GM23338 (cell line): ENCODE measurements at regions not wholly inside any gene's neighbourhood (a gene's known extent, or its start where the extent isn't known, plus 50 kb on each side); places are given as distances from the start of the nearest gene placed in this dataset.

Experiments used
- ATAC-seq: fragments of 200-7000 bp; cut with Tn5 transposase; 3 replicates; pipeline ENCODE4 v1.9.1; 2020
- DNase-seq: peaks from one replicate; pipeline ENCODE4 v3.0.0-alpha.2; 2015; ENCODE audit warnings: low spot score
- H2AFZ ChIP-seq: fragments of 200-600 bp; sonication (generic); 2 replicates; pipeline ENCODE4 v1.8.0; 2016; ENCODE audit warnings: antibody characterized with exemption, mild to moderate bottlenecking, moderate library complexity
- H3F3A ChIP-seq: fragments of 200-600 bp; sonication (generic); replicated peaks from 2 replicates; pipeline ENCODE4 v1.8.0; 2017; ENCODE audit warnings: antibody characterized with exemption, mixed run types, low read depth
- H3K27ac ChIP-seq: fragments of 200-600 bp; sonication (generic); 2 replicates; pipeline ENCODE4 v1.6.1; 2016; ENCODE audit warnings: low read depth
- H3K27me3 ChIP-seq: fragments of 200-600 bp; sonication (generic); 2 replicates; pipeline ENCODE4 v1.8.0; 2016; ENCODE audit warnings: mild to moderate bottlenecking, mixed run types, moderate library complexity; ENCODE audit not compliant: insufficient read depth
- H3K36me3 ChIP-seq: fragments of 200-600 bp; sonication (generic); 2 replicates; pipeline ENCODE4 v1.8.0; 2016; ENCODE audit warnings: mild to moderate bottlenecking; ENCODE audit not compliant: insufficient read depth
- H3K4me1 ChIP-seq: fragments of 200-600 bp; sonication (generic); 2 replicates; pipeline ENCODE4 v1.8.0; 2016; ENCODE audit warnings: mild to moderate bottlenecking, moderate library complexity; ENCODE audit not compliant: insufficient read depth
- H3K4me2 ChIP-seq: fragments of 200-600 bp; sonication (generic); 2 replicates; pipeline ENCODE4 v1.7.1; 2017; ENCODE audit warnings: mixed run types
- H3K4me3 ChIP-seq: fragments of 200-600 bp; sonication (generic); 2 replicates; pipeline ENCODE4 v1.6.1; 2016; ENCODE audit warnings: mixed run types
- H3K79me2 ChIP-seq: fragments of 200-600 bp; sonication (generic); replicated peaks from 2 replicates; pipeline ENCODE4 v1.8.0; 2017; ENCODE audit warnings: mild to moderate bottlenecking; ENCODE audit not compliant: insufficient read depth
- H3K9me2 ChIP-seq: fragments of 200-600 bp; sonication (generic); 2 replicates; pipeline ENCODE4 v1.8.0; 2017; ENCODE audit not compliant: insufficient read depth
- H4K20me1 ChIP-seq: fragments of 200-600 bp; sonication (generic); replicated peaks from 2 replicates; pipeline ENCODE4 v1.8.0; 2017; ENCODE audit warnings: mild to moderate bottlenecking; ENCODE audit not compliant: insufficient read depth
- H3K27ac Mint-ChIP-seq: 2 replicates; pipeline ENCODE4 v1.8.0; 2020; ENCODE audit warnings: inconsistent platforms, mild to moderate bottlenecking, moderate library complexity, mixed read lengths
- H3K27me3 Mint-ChIP-seq: 3 replicates; pipeline ENCODE4 v1.8.0; 2022; ENCODE audit warnings: low read depth, mild to moderate bottlenecking, moderate library complexity, mixed read lengths, inconsistent platforms; ENCODE audit not compliant: insufficient read depth, poor library complexity
- H3K36me3 Mint-ChIP-seq: 3 replicates; pipeline ENCODE4 v1.8.0; 2021; ENCODE audit warnings: low read depth, mild to moderate bottlenecking, inconsistent platforms, moderate library complexity, mixed read lengths
- H3K4me1 Mint-ChIP-seq: 3 replicates; pipeline ENCODE4 v1.8.0; 2020; ENCODE audit warnings: mild to moderate bottlenecking, inconsistent platforms, mixed read lengths
- H3K4me3 Mint-ChIP-seq: 3 replicates; pipeline ENCODE4 v1.8.0; 2021; ENCODE audit warnings: moderate library complexity, mild to moderate bottlenecking, inconsistent platforms, mixed read lengths
- H3K9me3 Mint-ChIP-seq: 3 replicates; pipeline ENCODE4 v1.8.0; 2020; ENCODE audit warnings: moderate library complexity, mild to moderate bottlenecking, inconsistent platforms, mixed read lengths
- CREB1 ChIP-seq: fragments of 250-450 bp; sonication (Bioruptor Pico); IDR thresholded peaks from 2 replicates; pipeline ENCODE4 v1.5.0; 2020; ENCODE audit warnings: low read depth, mild to moderate bottlenecking, moderate library complexity
- EZH2 ChIP-seq: fragments of 200-600 bp; sonication (generic); IDR thresholded peaks from one replicate; pipeline ENCODE4 v1.8.0; 2017; ENCODE audit warnings: antibody characterized with exemption, mild to moderate bottlenecking, low read depth; ENCODE audit not compliant: unreplicated experiment
- EZH2phosphoT487 ChIP-seq: fragments of 200-600 bp; sonication (generic); IDR thresholded peaks from one replicate; pipeline ENCODE4 v1.8.1; 2018; ENCODE audit warnings: antibody characterized with exemption; ENCODE audit not compliant: unreplicated experiment
- JUNB ChIP-seq: IDR thresholded peaks from one replicate; pipeline ENCODE4 v1.6.1; 2016; ENCODE audit warnings: antibody characterized with exemption; ENCODE audit not compliant: unreplicated experiment
- NANOG ChIP-seq: IDR thresholded peaks from 2 replicates; pipeline ENCODE4 v1.6.1; 2016; ENCODE audit warnings: antibody characterized with exemption, borderline replicate concordance
- POLR2AphosphoS5 ChIP-seq: IDR thresholded peaks from 2 replicates; pipeline ENCODE4 v1.6.1; 2016; ENCODE audit warnings: antibody characterized with exemption, low read depth
- STAT1 ChIP-seq: IDR thresholded peaks from one replicate; pipeline ENCODE4 v1.6.1; 2016; ENCODE audit warnings: antibody characterized with exemption; ENCODE audit not compliant: unreplicated experiment
- ZNF114 ChIP-seq: fragments of 250-450 bp; sonication (Bioruptor Pico); IDR thresholded peaks from 2 replicates; pipeline ENCODE4 v1.5.0; 2020; ENCODE audit warnings: mild to moderate bottlenecking, moderate library complexity
- ZNF331 ChIP-seq: fragments of 250-450 bp; sonication (Bioruptor Pico); IDR thresholded peaks from 2 replicates; pipeline ENCODE4 v1.5.0; 2020; ENCODE audit warnings: low read depth, mild to moderate bottlenecking, moderate library complexity
- TF ChIP-seq, protein P1 (sequence below): IDR thresholded peaks from one replicate; pipeline ENCODE4 v1.6.1; 2018; ENCODE audit warnings: antibody characterized with exemption; ENCODE audit not compliant: unreplicated experiment
- TF ChIP-seq, protein P2 (sequence below): IDR thresholded peaks from 2 replicates; pipeline ENCODE4 v1.6.1; 2016; ENCODE audit warnings: antibody characterized with exemption
- TF ChIP-seq, protein P3 (sequence below), 2 experiments: fragments of 200-600 bp in 1 of 2; sonication (generic) in 1 of 2; conservative IDR thresholded peaks; 2 replicates each; pipeline versions ENCODE4 v1.5.1 to v1.6.1; 2016 to 2017; ENCODE audit warnings: antibody characterized with exemption in 2 of 2, low read depth in 2 of 2, mild to moderate bottlenecking in 2 of 2, moderate library complexity in 1 of 2
- TF ChIP-seq, protein P4 (sequence below): fragments of 250-450 bp; sonication (Bioruptor Pico); IDR thresholded peaks from 2 replicates; pipeline ENCODE4 v1.5.0; 2020; ENCODE audit warnings: mild to moderate bottlenecking, moderate library complexity

DNA sequence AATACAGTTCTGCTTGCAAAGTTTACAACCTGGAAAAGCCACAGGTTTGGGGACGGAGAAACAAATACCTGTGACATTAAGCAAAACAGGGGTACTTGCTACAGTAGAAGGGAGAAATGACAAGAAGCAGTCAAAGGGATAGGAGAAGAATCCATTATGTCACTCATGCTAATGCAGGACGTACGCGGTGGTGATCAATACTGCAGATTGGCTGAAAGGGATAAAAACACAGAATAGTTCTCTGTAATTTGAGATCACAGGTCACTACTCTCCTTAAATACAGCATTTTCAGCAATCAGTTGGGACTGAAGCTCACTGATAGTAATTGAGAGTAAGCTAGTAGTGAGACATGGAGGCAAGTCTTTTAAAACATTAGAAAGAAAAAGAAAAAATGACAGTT lies 130.3 kb upstream of the MTAP start:
- Histone ChIP-seq H2AFZ (no peak overlapping the region), H3F3A (no peaks in the 10 kb centered on the region), H4K20me1 (no peaks in the 10 kb centered on the region), H3K4me2 (no peak overlapping the region), H3K36me3 (no peaks in the 10 kb centered on the region), H3K27me3 (no peaks in the 10 kb centered on the region), H3K27ac (no peak overlapping the region), H3K79me2 (no peaks in the 10 kb centered on the region), H3K4me1 (no peaks in the 10 kb centered on the region), H3K9me2 (no peaks in the 10 kb centered on the region), H3K4me3 (no peak overlapping the region)
- no peaks in the 10 kb centered on the region for H3K36me3 Mint-ChIP-seq
- H3K4me1 Mint-ChIP-seq = peaks cover 8% of the 10 kb centered on the region; the same call in 2 of the 3 replicates
- peak; percentile 90 for ATAC-seq
- H3K27me3 Mint-ChIP-seq = peaks cover 3% of the 10 kb centered on the region
- no peak overlapping the region for H3K4me3 Mint-ChIP-seq
- H3K9me3 Mint-ChIP-seq = no peaks in the 10 kb centered on the region
- DNase-seq = peak; percentile 35
- TF ChIP-seq, protein P1, sequence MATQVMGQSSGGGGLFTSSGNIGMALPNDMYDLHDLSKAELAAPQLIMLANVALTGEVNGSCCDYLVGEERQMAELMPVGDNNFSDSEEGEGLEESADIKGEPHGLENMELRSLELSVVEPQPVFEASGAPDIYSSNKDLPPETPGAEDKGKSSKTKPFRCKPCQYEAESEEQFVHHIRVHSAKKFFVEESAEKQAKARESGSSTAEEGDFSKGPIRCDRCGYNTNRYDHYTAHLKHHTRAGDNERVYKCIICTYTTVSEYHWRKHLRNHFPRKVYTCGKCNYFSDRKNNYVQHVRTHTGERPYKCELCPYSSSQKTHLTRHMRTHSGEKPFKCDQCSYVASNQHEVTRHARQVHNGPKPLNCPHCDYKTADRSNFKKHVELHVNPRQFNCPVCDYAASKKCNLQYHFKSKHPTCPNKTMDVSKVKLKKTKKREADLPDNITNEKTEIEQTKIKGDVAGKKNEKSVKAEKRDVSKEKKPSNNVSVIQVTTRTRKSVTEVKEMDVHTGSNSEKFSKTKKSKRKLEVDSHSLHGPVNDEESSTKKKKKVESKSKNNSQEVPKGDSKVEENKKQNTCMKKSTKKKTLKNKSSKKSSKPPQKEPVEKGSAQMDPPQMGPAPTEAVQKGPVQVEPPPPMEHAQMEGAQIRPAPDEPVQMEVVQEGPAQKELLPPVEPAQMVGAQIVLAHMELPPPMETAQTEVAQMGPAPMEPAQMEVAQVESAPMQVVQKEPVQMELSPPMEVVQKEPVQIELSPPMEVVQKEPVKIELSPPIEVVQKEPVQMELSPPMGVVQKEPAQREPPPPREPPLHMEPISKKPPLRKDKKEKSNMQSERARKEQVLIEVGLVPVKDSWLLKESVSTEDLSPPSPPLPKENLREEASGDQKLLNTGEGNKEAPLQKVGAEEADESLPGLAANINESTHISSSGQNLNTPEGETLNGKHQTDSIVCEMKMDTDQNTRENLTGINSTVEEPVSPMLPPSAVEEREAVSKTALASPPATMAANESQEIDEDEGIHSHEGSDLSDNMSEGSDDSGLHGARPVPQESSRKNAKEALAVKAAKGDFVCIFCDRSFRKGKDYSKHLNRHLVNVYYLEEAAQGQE = no peak
- TF ChIP-seq, protein P2, sequence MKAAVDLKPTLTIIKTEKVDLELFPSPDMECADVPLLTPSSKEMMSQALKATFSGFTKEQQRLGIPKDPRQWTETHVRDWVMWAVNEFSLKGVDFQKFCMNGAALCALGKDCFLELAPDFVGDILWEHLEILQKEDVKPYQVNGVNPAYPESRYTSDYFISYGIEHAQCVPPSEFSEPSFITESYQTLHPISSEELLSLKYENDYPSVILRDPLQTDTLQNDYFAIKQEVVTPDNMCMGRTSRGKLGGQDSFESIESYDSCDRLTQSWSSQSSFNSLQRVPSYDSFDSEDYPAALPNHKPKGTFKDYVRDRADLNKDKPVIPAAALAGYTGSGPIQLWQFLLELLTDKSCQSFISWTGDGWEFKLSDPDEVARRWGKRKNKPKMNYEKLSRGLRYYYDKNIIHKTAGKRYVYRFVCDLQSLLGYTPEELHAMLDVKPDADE = no peak
- TF ChIP-seq EZH2phosphoT487 (no peak), ZNF331 (CRISPR knock-in tag) (no peak), STAT1 (no peak), POLR2AphosphoS5 (no peak), JUNB (no peak), EZH2 (no peak), CREB1 (CRISPR knock-in tag) (no peak), NANOG (no peak), ZNF114 (CRISPR knock-in tag) (no peak)
- TF ChIP-seq, protein P3, sequence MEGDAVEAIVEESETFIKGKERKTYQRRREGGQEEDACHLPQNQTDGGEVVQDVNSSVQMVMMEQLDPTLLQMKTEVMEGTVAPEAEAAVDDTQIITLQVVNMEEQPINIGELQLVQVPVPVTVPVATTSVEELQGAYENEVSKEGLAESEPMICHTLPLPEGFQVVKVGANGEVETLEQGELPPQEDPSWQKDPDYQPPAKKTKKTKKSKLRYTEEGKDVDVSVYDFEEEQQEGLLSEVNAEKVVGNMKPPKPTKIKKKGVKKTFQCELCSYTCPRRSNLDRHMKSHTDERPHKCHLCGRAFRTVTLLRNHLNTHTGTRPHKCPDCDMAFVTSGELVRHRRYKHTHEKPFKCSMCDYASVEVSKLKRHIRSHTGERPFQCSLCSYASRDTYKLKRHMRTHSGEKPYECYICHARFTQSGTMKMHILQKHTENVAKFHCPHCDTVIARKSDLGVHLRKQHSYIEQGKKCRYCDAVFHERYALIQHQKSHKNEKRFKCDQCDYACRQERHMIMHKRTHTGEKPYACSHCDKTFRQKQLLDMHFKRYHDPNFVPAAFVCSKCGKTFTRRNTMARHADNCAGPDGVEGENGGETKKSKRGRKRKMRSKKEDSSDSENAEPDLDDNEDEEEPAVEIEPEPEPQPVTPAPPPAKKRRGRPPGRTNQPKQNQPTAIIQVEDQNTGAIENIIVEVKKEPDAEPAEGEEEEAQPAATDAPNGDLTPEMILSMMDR (conservative IDR thresholded peaks at IDR 0.05; ENCODE audit: low read depth in 2 of 2) = no peak
- TF ChIP-seq, protein P4, sequence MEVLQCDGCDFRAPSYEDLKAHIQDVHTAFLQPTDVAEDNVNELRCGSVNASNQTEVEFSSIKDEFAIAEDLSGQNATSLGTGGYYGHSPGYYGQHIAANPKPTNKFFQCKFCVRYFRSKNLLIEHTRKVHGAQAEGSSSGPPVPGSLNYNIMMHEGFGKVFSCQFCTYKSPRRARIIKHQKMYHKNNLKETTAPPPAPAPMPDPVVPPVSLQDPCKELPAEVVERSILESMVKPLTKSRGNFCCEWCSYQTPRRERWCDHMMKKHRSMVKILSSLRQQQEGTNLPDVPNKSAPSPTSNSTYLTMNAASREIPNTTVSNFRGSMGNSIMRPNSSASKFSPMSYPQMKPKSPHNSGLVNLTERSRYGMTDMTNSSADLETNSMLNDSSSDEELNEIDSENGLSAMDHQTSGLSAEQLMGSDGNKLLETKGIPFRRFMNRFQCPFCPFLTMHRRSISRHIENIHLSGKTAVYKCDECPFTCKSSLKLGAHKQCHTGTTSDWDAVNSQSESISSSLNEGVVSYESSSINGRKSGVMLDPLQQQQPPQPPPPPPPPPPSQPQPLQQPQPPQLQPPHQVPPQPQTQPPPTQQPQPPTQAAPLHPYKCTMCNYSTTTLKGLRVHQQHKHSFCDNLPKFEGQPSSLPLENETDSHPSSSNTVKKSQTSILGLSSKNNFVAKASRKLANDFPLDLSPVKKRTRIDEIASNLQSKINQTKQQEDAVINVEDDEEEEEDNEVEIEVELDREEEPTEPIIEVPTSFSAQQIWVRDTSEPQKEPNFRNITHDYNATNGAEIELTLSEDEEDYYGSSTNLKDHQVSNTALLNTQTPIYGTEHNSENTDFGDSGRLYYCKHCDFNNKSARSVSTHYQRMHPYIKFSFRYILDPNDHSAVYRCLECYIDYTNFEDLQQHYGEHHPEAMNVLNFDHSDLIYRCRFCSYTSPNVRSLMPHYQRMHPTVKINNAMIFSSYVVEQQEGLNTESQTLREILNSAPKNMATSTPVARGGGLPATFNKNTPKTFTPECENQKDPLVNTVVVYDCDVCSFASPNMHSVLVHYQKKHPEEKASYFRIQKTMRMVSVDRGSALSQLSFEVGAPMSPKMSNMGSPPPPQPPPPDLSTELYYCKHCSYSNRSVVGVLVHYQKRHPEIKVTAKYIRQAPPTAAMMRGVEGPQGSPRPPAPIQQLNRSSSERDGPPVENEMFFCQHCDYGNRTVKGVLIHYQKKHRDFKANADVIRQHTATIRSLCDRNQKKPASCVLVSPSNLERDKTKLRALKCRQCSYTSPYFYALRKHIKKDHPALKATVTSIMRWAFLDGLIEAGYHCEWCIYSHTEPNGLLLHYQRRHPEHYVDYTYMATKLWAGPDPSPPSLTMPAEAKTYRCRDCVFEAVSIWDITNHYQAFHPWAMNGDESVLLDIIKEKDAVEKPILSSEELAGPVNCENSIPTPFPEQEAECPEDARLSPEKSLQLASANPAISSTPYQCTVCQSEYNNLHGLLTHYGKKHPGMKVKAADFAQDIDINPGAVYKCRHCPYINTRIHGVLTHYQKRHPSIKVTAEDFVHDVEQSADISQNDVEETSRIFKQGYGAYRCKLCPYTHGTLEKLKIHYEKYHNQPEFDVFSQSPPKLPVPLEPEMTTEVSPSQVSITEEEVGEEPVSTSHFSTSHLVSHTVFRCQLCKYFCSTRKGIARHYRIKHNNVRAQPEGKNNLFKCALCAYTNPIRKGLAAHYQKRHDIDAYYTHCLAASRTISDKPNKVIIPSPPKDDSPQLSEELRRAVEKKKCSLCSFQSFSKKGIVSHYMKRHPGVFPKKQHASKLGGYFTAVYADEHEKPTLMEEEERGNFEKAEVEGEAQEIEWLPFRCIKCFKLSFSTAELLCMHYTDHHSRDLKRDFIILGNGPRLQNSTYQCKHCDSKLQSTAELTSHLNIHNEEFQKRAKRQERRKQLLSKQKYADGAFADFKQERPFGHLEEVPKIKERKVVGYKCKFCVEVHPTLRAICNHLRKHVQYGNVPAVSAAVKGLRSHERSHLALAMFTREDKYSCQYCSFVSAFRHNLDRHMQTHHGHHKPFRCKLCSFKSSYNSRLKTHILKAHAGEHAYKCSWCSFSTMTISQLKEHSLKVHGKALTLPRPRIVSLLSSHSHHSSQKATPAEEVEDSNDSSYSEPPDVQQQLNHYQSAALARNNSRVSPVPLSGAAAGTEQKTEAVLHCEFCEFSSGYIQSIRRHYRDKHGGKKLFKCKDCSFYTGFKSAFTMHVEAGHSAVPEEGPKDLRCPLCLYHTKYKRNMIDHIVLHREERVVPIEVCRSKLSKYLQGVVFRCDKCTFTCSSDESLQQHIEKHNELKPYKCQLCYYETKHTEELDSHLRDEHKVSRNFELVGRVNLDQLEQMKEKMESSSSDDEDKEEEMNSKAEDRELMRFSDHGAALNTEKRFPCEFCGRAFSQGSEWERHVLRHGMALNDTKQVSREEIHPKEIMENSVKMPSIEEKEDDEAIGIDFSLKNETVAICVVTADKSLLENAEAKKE (CRISPR knock-in tag) = no peak
- no peak overlapping the region for H3K27ac Mint-ChIP-seq
